Endodermal cell (in vitro differentiated cells): ENCODE measurements at regions not wholly inside any gene's neighbourhood (a gene's known extent, or its start where the extent isn't known, plus 50 kb on each side); places are given as distances from the start of the nearest gene placed in this dataset.

Experiments used
- DNase-seq: peaks from one replicate; pipeline ENCODE4 v3.0.0-alpha.2; 2017
- H3K27ac ChIP-seq: 2 replicates; pipeline ENCODE4 v1.5.1; 2013; ENCODE audit warnings: mild to moderate bottlenecking, low read depth, low read length, moderate library complexity
- H3K27me3 ChIP-seq: 2 replicates; pipeline ENCODE4 v1.6.1; 2013; ENCODE audit warnings: mild to moderate bottlenecking, low read length, moderate library complexity; ENCODE audit not compliant: insufficient read depth, control insufficient read depth, poor library complexity, severe bottlenecking
- H3K36me3 ChIP-seq: 2 replicates; pipeline ENCODE4 v1.7.0; 2013; ENCODE audit warnings: mild to moderate bottlenecking, low read length, moderate library complexity; ENCODE audit not compliant: control insufficient read depth, insufficient read depth
- H3K4me1 ChIP-seq: one replicate; pipeline ENCODE4 v1.7.0; 2013; ENCODE audit warnings: low read length; ENCODE audit not compliant: control insufficient read depth, insufficient read depth
- H3K4me3 ChIP-seq: 2 replicates; pipeline ENCODE4 v1.5.1; 2013; ENCODE audit warnings: mild to moderate bottlenecking, low read length, moderate library complexity
- H3K9ac ChIP-seq: 2 replicates; pipeline ENCODE4 v1.6.1; 2013; ENCODE audit warnings: mild to moderate bottlenecking, low read length, moderate library complexity; ENCODE audit not compliant: poor library complexity, severe bottlenecking; ENCODE audit errors: extremely low read depth
- H3K9me3 ChIP-seq: 2 replicates; pipeline ENCODE4 v1.6.1; 2013; ENCODE audit warnings: mild to moderate bottlenecking, low read length, moderate library complexity; ENCODE audit not compliant: control insufficient read depth
- H3K27ac Mint-ChIP-seq: 2 replicates; pipeline ENCODE4 v1.8.0; 2020; ENCODE audit warnings: mixed read lengths
- H3K27me3 Mint-ChIP-seq: 2 replicates; pipeline ENCODE4 v1.8.0; 2021; ENCODE audit warnings: mild to moderate bottlenecking, mixed read lengths; ENCODE audit not compliant: insufficient read depth
- H3K36me3 Mint-ChIP-seq: 2 replicates; pipeline ENCODE4 v1.8.0; 2020; ENCODE audit warnings: low read depth, mixed read lengths
- H3K4me1 Mint-ChIP-seq: 2 replicates; pipeline ENCODE4 v1.8.0; 2020; ENCODE audit warnings: mixed read lengths
- H3K4me3 Mint-ChIP-seq: 2 replicates; pipeline ENCODE4 v1.8.0; 2020; ENCODE audit warnings: mild to moderate bottlenecking, moderate library complexity, mixed read lengths
- H3K9me3 Mint-ChIP-seq: 2 replicates; pipeline ENCODE4 v1.8.0; 2020; ENCODE audit warnings: mild to moderate bottlenecking, mixed read lengths
- WGBS, 2 experiments: methylation state at CpG; one replicate each; pipeline versions ENCODE4 v1.1.5 to v1.1.7; 2013; ENCODE audit warnings: missing lambda C conversion rate in 2 of 2, mixed read lengths in 1 of 2; ENCODE audit not compliant: insufficient coverage in 1 of 2, insufficient read length in 1 of 2; 5-methylcytosine and 5-hydroxymethylcytosine counted together
- TF ChIP-seq, protein P1 (sequence below): fragments of 200-600 bp; sonication (generic); conservative IDR thresholded peaks from 2 replicates; pipeline ENCODE4 v1.5.0; 2021; ENCODE audit warnings: antibody characterized with exemption, mild to moderate bottlenecking

DNA sequence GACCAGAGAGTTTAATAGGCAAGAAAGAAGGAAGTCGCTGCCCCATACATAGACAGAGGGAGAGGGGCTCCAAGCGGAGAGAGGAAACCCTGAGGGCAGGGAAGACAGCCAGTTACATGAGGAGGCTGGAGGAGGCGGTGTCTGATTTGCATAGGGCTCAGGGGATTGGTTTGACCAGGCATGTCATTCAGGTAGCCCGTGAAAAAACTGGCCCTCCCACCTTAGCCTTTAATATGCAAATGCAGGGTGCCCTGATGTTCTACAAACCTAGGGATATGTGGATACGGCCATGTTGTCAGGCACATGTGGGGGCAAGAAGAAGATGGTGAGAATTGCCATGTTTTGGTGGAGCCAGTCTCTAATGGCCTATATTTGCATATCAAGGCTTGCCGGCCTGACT, 1461.6 kb downstream of the PCDH9 start:
- no peaks in the 10 kb centered on the region for H3K36me3 Mint-ChIP-seq
- 80 to 86% methylated on average over 2 to 6 of the region's 6 CpGs for WGBS, 2 experiments
- H3K27ac ChIP-seq: no peak overlapping the region
- no peaks in the 10 kb centered on the region for H3K4me1 Mint-ChIP-seq
- TF ChIP-seq, protein P1, sequence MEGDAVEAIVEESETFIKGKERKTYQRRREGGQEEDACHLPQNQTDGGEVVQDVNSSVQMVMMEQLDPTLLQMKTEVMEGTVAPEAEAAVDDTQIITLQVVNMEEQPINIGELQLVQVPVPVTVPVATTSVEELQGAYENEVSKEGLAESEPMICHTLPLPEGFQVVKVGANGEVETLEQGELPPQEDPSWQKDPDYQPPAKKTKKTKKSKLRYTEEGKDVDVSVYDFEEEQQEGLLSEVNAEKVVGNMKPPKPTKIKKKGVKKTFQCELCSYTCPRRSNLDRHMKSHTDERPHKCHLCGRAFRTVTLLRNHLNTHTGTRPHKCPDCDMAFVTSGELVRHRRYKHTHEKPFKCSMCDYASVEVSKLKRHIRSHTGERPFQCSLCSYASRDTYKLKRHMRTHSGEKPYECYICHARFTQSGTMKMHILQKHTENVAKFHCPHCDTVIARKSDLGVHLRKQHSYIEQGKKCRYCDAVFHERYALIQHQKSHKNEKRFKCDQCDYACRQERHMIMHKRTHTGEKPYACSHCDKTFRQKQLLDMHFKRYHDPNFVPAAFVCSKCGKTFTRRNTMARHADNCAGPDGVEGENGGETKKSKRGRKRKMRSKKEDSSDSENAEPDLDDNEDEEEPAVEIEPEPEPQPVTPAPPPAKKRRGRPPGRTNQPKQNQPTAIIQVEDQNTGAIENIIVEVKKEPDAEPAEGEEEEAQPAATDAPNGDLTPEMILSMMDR: no peak
- no peak overlapping the region for H3K4me3 Mint-ChIP-seq
- no peaks in the 10 kb centered on the region for H3K27me3 Mint-ChIP-seq
- H3K4me3 ChIP-seq: no peak overlapping the region
- peaks cover 9% of the 10 kb centered on the region for H3K9me3 ChIP-seq
- H3K9me3 Mint-ChIP-seq: peaks cover 23% of the 10 kb centered on the region
- no peaks in the 10 kb centered on the region for H3K4me1 ChIP-seq
- no peaks in the 10 kb centered on the region for H3K27me3 ChIP-seq
- DNase-seq: peak; percentile 83
- no peak overlapping the region for H3K9ac ChIP-seq
- H3K36me3 ChIP-seq: no peaks in the 10 kb centered on the region
- no peak overlapping the region for H3K27ac Mint-ChIP-seq

DNA sequence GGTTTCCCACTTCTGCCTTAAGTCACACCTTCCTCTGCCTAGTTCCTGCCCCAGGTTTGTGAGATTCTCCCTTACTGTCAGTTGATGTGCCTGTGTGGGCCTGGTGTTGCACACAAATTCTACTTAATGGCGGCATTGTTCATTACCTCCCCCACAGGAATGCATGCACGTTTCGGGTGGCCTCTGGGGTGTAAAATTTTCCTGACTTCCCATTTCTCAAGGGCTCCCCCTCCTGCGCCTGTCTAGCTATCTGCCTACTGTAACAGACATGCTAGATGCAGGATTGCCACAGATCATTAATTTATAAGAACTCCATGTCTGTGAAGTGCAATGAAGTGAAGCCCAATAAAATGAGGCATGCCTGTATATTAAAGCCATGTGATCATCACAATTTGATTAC, 1466.3 kb downstream of the PCDH9 start:
- WGBS, 2 experiments: 92 to 96% methylated on average over 4 of the region's 4 CpGs
- TF ChIP-seq, protein P1: no peak
- no peak overlapping the region for H3K9ac ChIP-seq
- Mint-ChIP-seq H3K4me1 (peaks cover 2% of the 10 kb centered on the region), H3K27me3 (no peaks in the 10 kb centered on the region), H3K9me3 (no peaks in the 10 kb centered on the region), H3K4me3 (no peak overlapping the region), H3K27ac (no peak overlapping the region), H3K36me3 (no peaks in the 10 kb centered on the region)
- H3K36me3 ChIP-seq: no peaks in the 10 kb centered on the region
- no peaks in the 10 kb centered on the region for H3K27me3 ChIP-seq
- H3K27ac ChIP-seq: no peak overlapping the region
- no peak overlapping the region for H3K4me3 ChIP-seq
- DNase-seq: no peak
- no peaks in the 10 kb centered on the region for H3K9me3 ChIP-seq
- H3K4me1 ChIP-seq: no peaks in the 10 kb centered on the region

DNA sequence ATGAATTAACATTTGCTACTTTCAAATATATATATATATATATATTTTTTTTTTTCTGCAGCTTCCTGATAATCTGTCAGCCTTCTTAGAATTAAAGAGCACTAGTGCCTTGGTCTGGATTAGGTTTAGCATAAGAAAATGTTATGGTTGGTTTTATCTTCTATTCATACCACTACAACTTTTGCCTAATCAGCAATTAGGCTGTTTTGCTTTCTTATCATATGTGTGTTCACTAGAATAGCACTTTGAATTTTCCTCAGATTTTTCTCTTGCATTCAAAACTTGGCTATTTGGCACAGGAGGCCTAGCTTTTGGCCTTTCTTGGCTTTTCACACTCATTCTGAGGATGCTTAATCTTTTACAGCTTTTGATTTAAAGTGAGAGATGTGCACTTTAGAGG, 1468.1 kb downstream of the PCDH9 start:
- H3K27ac ChIP-seq: no peak overlapping the region
- Mint-ChIP-seq H3K4me3 (no peak overlapping the region), H3K36me3 (no peaks in the 10 kb centered on the region), H3K9me3 (peaks cover 6% of the 10 kb centered on the region), H3K4me1 (peaks cover 2% of the 10 kb centered on the region), H3K27ac (no peak overlapping the region), H3K27me3 (no peaks in the 10 kb centered on the region)
- H3K4me1 ChIP-seq: no peaks in the 10 kb centered on the region
- DNase-seq: no peak
- H3K9ac ChIP-seq: no peak overlapping the region
- H3K9me3 ChIP-seq: peaks cover 5% of the 10 kb centered on the region
- no peaks in the 10 kb centered on the region for H3K27me3 ChIP-seq
- TF ChIP-seq, protein P1: no peak
- no peaks in the 10 kb centered on the region for H3K36me3 ChIP-seq
- no peak overlapping the region for H3K4me3 ChIP-seq
